ENCODE measurements at regions not wholly inside any gene's neighbourhood (a gene's known extent, or its start where the extent isn't known, plus 50 kb on each side); places are given as distances from the start of the nearest gene placed in this dataset.

GRCh38 chr14:42854061-42854460 is 1247.4 kb downstream of the LRFN5 start:
- H3K27ac Mint-ChIP-seq: no peak overlapping the region

GRCh38 chr14:42848652-42849051 is 1242.0 kb downstream of the LRFN5 start:
- Mint-ChIP-seq H3K4me3 (no peak overlapping the region), H3K4me1 (ENCODE audit: low read depth) (no peaks in the 10 kb centered on the region), H3K36me3 (ENCODE audit: low read depth) (no peaks in the 10 kb centered on the region), H3K27ac (no peak overlapping the region), H3K27me3 (ENCODE audit: insufficient read depth) (no peaks in the 10 kb centered on the region), H3K9me3 (peaks cover 43% of the 10 kb centered on the region)
- no peak for DNase-seq
- no peak for TF ChIP-seq CTCF (IDR thresholded peaks at IDR 0.05)

More at GRCh38 chr14:42854061-42854460, 1247.4 kb downstream of the LRFN5 start:
- H3K9me3 Mint-ChIP-seq: peaks cover 31% of the 10 kb centered on the region; the same call in 1 of the 2 replicates
- no peaks in the 10 kb centered on the region for H3K27me3 Mint-ChIP-seq (ENCODE audit: insufficient read depth)
- H3K36me3 Mint-ChIP-seq (ENCODE audit: low read depth): no peaks in the 10 kb centered on the region
- DNase-seq: no peak
- no peak overlapping the region for H3K4me3 Mint-ChIP-seq
- no peak for TF ChIP-seq CTCF (IDR thresholded peaks at IDR 0.05)
- H3K4me1 Mint-ChIP-seq (ENCODE audit: low read depth): no peaks in the 10 kb centered on the region

GRCh38 chr14:42814817-42815216 is 1208.1 kb downstream of the LRFN5 start:
- H3K4me1 Mint-ChIP-seq (ENCODE audit: low read depth): no peaks in the 10 kb centered on the region
- H3K27ac Mint-ChIP-seq: no peak overlapping the region
- no peak for TF ChIP-seq CTCF (IDR thresholded peaks at IDR 0.05)
- peaks cover 44% of the 10 kb centered on the region for H3K9me3 Mint-ChIP-seq
- H3K4me3 Mint-ChIP-seq: no peak overlapping the region
- H3K27me3 Mint-ChIP-seq (ENCODE audit: insufficient read depth): no peaks in the 10 kb centered on the region
- H3K36me3 Mint-ChIP-seq (ENCODE audit: low read depth): no peaks in the 10 kb centered on the region
- no peak for DNase-seq

GRCh38 chr14:42806909-42807315 is 1200.2 kb downstream of the LRFN5 start:
- DNase-seq: no peak
- Mint-ChIP-seq H3K4me1 (ENCODE audit: low read depth) (no peaks in the 10 kb centered on the region), H3K27me3 (ENCODE audit: insufficient read depth) (no peaks in the 10 kb centered on the region; the same call in 1 of the 2 replicates), H3K9me3 (peaks cover 22% of the 10 kb centered on the region), H3K36me3 (ENCODE audit: low read depth) (peaks cover 6% of the 10 kb centered on the region), H3K4me3 (no peak overlapping the region), H3K27ac (no peak overlapping the region)
- TF ChIP-seq CTCF (IDR thresholded peaks at IDR 0.05): no peak

GRCh38 chr14:42804141-42804540 is 1197.5 kb downstream of the LRFN5 start:
- H3K9me3 Mint-ChIP-seq: peaks cover 35% of the 10 kb centered on the region
- H3K4me1 Mint-ChIP-seq (ENCODE audit: low read depth): no peaks in the 10 kb centered on the region
- DNase-seq: no peak
- TF ChIP-seq CTCF (IDR thresholded peaks at IDR 0.05): no peak
- no peak overlapping the region for H3K4me3 Mint-ChIP-seq
- H3K27me3 Mint-ChIP-seq (ENCODE audit: insufficient read depth): no peaks in the 10 kb centered on the region; the same call in 1 of the 2 replicates
- peaks cover 6% of the 10 kb centered on the region for H3K36me3 Mint-ChIP-seq (ENCODE audit: low read depth)
- H3K27ac Mint-ChIP-seq: no peak overlapping the region

GRCh38 chr14:42802346-42802745 is 1195.7 kb downstream of the LRFN5 start:
- no peaks in the 10 kb centered on the region for H3K4me1 Mint-ChIP-seq (ENCODE audit: low read depth)
- TF ChIP-seq CTCF (IDR thresholded peaks at IDR 0.05): no peak
- H3K4me3 Mint-ChIP-seq: no peak overlapping the region
- peaks cover 6% of the 10 kb centered on the region for H3K36me3 Mint-ChIP-seq (ENCODE audit: low read depth)
- no peak for DNase-seq
- no peak overlapping the region for H3K27ac Mint-ChIP-seq
- H3K9me3 Mint-ChIP-seq: peaks cover 50% of the 10 kb centered on the region
- no peaks in the 10 kb centered on the region; the same call in 1 of the 2 replicates for H3K27me3 Mint-ChIP-seq (ENCODE audit: insufficient read depth)

Data from HFFc6 (cell line).